ENCODE measurements at regions not wholly inside any gene's neighbourhood (a gene's known extent, or its start where the extent isn't known, plus 50 kb on each side); places are given as distances from the start of the nearest gene placed in this dataset.

DNA sequence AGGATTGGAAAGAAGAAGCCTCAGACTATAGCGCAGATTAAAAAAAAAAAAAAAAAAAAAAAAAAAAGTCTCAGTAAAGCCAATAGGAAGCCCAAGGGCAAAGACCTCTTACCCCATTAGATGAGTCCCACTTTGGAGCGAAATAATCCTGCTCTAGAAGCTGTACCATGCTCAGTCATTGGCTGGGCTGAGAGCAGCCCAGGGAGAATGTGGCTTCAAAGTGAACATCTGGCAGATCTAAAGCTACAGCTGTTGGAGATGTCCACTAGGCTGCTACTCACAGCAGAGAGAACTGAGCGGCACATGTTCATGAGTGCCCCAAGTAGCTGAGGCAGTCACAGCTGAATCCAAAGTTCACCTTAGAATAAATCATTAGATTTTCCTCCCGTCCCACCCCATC is 560.9 kb downstream of the MED13L start:
- DNase-seq: no peak
- no peak overlapping the region for H3K4me3 ChIP-seq (ENCODE audit: low read depth in 2 of 2, low read length in 1 of 2)
- no peaks in the 10 kb centered on the region for H3K36me3 ChIP-seq (replicated peaks in 1 of 2; ENCODE audit: control insufficient read depth in 1 of 2, insufficient read depth in 2 of 2, low read length in 1 of 2)
- no peak overlapping the region for H3K27ac ChIP-seq (ENCODE audit: low read depth in 2 of 2, low read length in 1 of 2)
- H3K4me2 ChIP-seq: no peak overlapping the region
- H2AFZ ChIP-seq (ENCODE audit: low read depth): no peak overlapping the region
- H3K4me1 ChIP-seq (ENCODE audit: control insufficient read depth in 1 of 2, insufficient read depth in 2 of 2, low read depth in 1 of 2, low read length in 1 of 2): no peaks in the 10 kb centered on the region
- H3K27me3 ChIP-seq (ENCODE audit: insufficient read depth): no peaks in the 10 kb centered on the region
- no peaks in the 10 kb centered on the region for H3K9me2 ChIP-seq
- ChIA-PET POLR2A (no interaction called here), CTCF (no interaction called here)
- no peaks in the 10 kb centered on the region for H3K9me3 ChIP-seq
- H3K9ac ChIP-seq: no peak overlapping the region
- no peaks in the 10 kb centered on the region for H3F3A ChIP-seq (replicated peaks; ENCODE audit: insufficient read depth)
- WGBS (ENCODE audit: low lambda C conversion rate): 30% methylated on average over 4 of the region's 4 CpGs
- H3K79me2 ChIP-seq (ENCODE audit: insufficient read depth): no peaks in the 10 kb centered on the region
- TF ChIP-seq TCF12 (IDR thresholded peaks at IDR 0.05): no peak
- TF ChIP-seq GATA2 (CRISPR knock-in tag; IDR thresholded peaks at IDR 0.05): no peak
- no peak for TF ChIP-seq YY1 (IDR thresholded peaks at IDR 0.05; ENCODE audit: low read depth)
- TF ChIP-seq, protein P1, sequence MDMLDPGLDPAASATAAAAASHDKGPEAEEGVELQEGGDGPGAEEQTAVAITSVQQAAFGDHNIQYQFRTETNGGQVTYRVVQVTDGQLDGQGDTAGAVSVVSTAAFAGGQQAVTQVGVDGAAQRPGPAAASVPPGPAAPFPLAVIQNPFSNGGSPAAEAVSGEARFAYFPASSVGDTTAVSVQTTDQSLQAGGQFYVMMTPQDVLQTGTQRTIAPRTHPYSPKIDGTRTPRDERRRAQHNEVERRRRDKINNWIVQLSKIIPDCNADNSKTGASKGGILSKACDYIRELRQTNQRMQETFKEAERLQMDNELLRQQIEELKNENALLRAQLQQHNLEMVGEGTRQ (IDR thresholded peaks at IDR 0.05; ENCODE audit: borderline replicate concordance, low read depth, low read length): no peak
- TF ChIP-seq RFX5 (IDR thresholded peaks at IDR 0.05; ENCODE audit: low read length): no peak
- no peak for TF ChIP-seq MEF2A (IDR thresholded peaks at IDR 0.05; ENCODE audit: borderline replicate concordance, low read depth)
- no peaks in the 10 kb centered on the region for H4K20me1 ChIP-seq (ENCODE audit: insufficient read depth)

- H3K36me3 ChIP-seq (replicated peaks in 1 of 2; ENCODE audit: control insufficient read depth in 1 of 2, insufficient read depth in 2 of 2, low read length in 1 of 2): no peaks in the 10 kb centered on the region
- H3K4me1 ChIP-seq (ENCODE audit: control insufficient read depth in 1 of 2, insufficient read depth in 2 of 2, low read depth in 1 of 2, low read length in 1 of 2): no peaks in the 10 kb centered on the region
- no peaks in the 10 kb centered on the region for H3F3A ChIP-seq (replicated peaks; ENCODE audit: insufficient read depth)
- no peaks in the 10 kb centered on the region for H3K9me2 ChIP-seq
- H3K4me2 ChIP-seq: no peak overlapping the region
- ChIA-PET POLR2A (interaction anchor here (0.7 kb wide), 1 partner anchor 618 kb away, joined by 5 read pairs; no protein-coding TSS in a partner anchor), CTCF (no interaction called here)
- no peak overlapping the region for H3K4me3 ChIP-seq (ENCODE audit: low read depth in 2 of 2, low read length in 1 of 2)
- H4K20me1 ChIP-seq (ENCODE audit: insufficient read depth): no peaks in the 10 kb centered on the region
- no peak for DNase-seq
- no peak overlapping the region for H2AFZ ChIP-seq (ENCODE audit: low read depth)
- TF ChIP-seq EP300 (IDR thresholded peaks at IDR 0.05; ENCODE audit: borderline replicate concordance in 1 of 2, low read depth in 1 of 2, low read length in 1 of 2) (no peak), CTCF (IDR thresholded peaks at IDR 0.05) (no peak), MAX (IDR thresholded peaks at IDR 0.05; ENCODE audit: low read depth) (no peak), TEAD4 (IDR thresholded peaks at IDR 0.05; ENCODE audit: borderline replicate concordance, insufficient read depth) (no peak), SMC3 (IDR thresholded peaks at IDR 0.05; ENCODE audit: low read depth, low read length) (no peak), NFIC (IDR thresholded peaks at IDR 0.05; ENCODE audit: borderline replicate concordance) (no peak), RAD21 (IDR thresholded peaks at IDR 0.05; ENCODE audit: low read length) (no peak), MXI1 (IDR thresholded peaks at IDR 0.05; ENCODE audit: low read depth, low read length) (no peak), RFX5 (IDR thresholded peaks at IDR 0.05; ENCODE audit: low read length) (no peak), EZH2phosphoT487 (IDR thresholded peaks at IDR 0.05; ENCODE audit: borderline replicate concordance, low read depth) (no peak), SIN3A (IDR thresholded peaks at IDR 0.05; ENCODE audit: borderline replicate concordance, low read depth, low read length) (no peak), ELF1 (IDR thresholded peaks at IDR 0.05) (no peak)
- no peaks in the 10 kb centered on the region for H3K27me3 ChIP-seq (ENCODE audit: insufficient read depth)
- H3K27ac ChIP-seq (ENCODE audit: low read depth in 2 of 2, low read length in 1 of 2): no peak overlapping the region
- H3K9me3 ChIP-seq: no peaks in the 10 kb centered on the region
- no peaks in the 10 kb centered on the region for H3K79me2 ChIP-seq (ENCODE audit: insufficient read depth)
- no peak overlapping the region for H3K9ac ChIP-seq
- 30% methylated on average over 3 of the region's 3 CpGs for WGBS (ENCODE audit: low lambda C conversion rate)
These were observed 564.8 kb downstream of the MED13L start for GRCh38 chr12:115712676-115713075.

Data from SK-N-SH (cell line).